Colonic mucosa (tissue), 4 donors: ENCODE measurements at regions not wholly inside any gene's neighbourhood (a gene's known extent, or its start where the extent isn't known, plus 50 kb on each side); places are given as distances from the start of the nearest gene placed in this dataset.

Source experiments
- DNase-seq: peaks from one replicate; pipeline ENCODE4 v3.0.0-alpha.2; 2020
- H3K27ac ChIP-seq: fragments of 200-600 bp; one replicate; pipeline ENCODE4 v1.8.0; 2021
- H3K27me3 ChIP-seq: fragments of 200-600 bp; one replicate; pipeline ENCODE4 v1.8.0; 2021
- H3K36me3 ChIP-seq: fragments of 200-600 bp; one replicate; pipeline ENCODE4 v1.8.0; 2021
- H3K4me1 ChIP-seq: fragments of 200-600 bp; one replicate; pipeline ENCODE4 v1.8.0; 2021; ENCODE audit warnings: mild to moderate bottlenecking
- H3K4me3 ChIP-seq: fragments of 200-600 bp; one replicate; pipeline ENCODE4 v1.8.0; 2021
- H3K9ac ChIP-seq, 2 donors: one replicate each; pipeline ENCODE4 v1.7.0; 2013; ENCODE audit warnings: control low read depth in 2 of 2, low read depth in 2 of 2, low read length in 2 of 2
- H3K9me3 ChIP-seq: fragments of 200-600 bp; one replicate; pipeline ENCODE4 v1.8.0; 2021
- intact Hi-C: fragments of 100-400 bp; cut with DNase I; formaldehyde crosslinking; loops from one replicate; pipeline ENCODE4 v1.14.1; 2022
- TF ChIP-seq, protein P1 (sequence below): fragments of 200-600 bp; IDR thresholded peaks from one replicate; pipeline ENCODE4 v1.8.0; 2022; ENCODE audit warnings: antibody characterized with exemption, mild to moderate bottlenecking
- donor health status: healthy.
- donor health status: DM: no; HTN: no; CAD: no.
- donor health status: DM: no; HTN: no; CAD: no.

DNA sequence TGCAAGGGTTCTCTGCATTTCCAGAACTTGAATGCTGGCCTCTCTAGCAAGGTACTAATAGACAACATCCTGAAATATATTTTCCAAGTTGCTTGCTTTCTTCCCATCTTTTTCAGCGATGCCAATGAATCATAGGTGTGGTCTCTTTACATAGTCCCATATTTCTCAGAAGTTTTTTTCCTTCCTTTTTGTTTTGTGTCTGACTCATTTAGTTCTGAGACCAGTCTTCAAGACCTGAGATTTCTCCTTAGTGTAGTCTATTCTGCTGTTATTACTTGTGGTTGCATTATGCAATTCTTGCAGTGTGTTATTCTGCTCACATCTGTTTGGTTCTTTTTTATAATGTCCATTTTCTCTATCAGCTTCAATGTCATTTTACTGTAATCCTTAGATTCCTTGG, 1265.0 kb upstream of the ALCAM start:
- Histone ChIP-seq H3K36me3 (no peaks in the 10 kb centered on the region), H3K9me3 (no peaks in the 10 kb centered on the region), H3K4me3 (no peak overlapping the region), H3K4me1 (no peaks in the 10 kb centered on the region), H3K27me3 (no peaks in the 10 kb centered on the region), H3K27ac (no peak overlapping the region), H3K9ac (no peak overlapping the region)
- TF ChIP-seq, protein P1, sequence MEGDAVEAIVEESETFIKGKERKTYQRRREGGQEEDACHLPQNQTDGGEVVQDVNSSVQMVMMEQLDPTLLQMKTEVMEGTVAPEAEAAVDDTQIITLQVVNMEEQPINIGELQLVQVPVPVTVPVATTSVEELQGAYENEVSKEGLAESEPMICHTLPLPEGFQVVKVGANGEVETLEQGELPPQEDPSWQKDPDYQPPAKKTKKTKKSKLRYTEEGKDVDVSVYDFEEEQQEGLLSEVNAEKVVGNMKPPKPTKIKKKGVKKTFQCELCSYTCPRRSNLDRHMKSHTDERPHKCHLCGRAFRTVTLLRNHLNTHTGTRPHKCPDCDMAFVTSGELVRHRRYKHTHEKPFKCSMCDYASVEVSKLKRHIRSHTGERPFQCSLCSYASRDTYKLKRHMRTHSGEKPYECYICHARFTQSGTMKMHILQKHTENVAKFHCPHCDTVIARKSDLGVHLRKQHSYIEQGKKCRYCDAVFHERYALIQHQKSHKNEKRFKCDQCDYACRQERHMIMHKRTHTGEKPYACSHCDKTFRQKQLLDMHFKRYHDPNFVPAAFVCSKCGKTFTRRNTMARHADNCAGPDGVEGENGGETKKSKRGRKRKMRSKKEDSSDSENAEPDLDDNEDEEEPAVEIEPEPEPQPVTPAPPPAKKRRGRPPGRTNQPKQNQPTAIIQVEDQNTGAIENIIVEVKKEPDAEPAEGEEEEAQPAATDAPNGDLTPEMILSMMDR = no peak
- no peak for DNase-seq
- intact Hi-C loops = no loop called here

DNA sequence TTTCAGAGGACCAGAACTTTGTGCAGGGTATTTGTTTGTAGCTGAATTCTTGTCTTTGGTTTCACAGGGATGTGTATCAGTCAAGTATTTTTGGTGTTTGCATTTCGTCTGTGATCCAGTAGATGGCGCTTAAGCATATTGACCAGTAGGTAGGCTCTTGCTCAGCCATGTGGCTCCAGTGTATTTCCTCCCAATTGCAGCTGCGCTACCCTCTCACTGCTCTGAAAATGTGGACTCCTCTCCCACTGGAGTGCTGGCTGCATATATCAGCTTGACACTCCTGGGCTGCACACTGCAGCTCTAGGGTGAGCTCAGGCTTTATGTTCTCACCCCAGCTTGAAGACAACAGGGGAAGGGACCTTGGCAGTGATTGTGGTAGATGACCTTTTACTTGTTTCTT, 1264.3 kb upstream of the ALCAM start:
- H3K4me1 ChIP-seq = no peaks in the 10 kb centered on the region
- H3K9ac ChIP-seq = no peak overlapping the region
- H3K9me3 ChIP-seq = no peaks in the 10 kb centered on the region
- DNase-seq = no peak
- H3K4me3 ChIP-seq = no peak overlapping the region
- no peaks in the 10 kb centered on the region for H3K36me3 ChIP-seq
- TF ChIP-seq, protein P1 = peak; percentile 26
- intact Hi-C loops = no loop called here
- no peaks in the 10 kb centered on the region for H3K27me3 ChIP-seq
- no peak overlapping the region for H3K27ac ChIP-seq

- no peak for DNase-seq
- Histone ChIP-seq H3K4me3 (no peak overlapping the region), H3K4me1 (no peaks in the 10 kb centered on the region), H3K9ac (no peak overlapping the region), H3K27me3 (no peaks in the 10 kb centered on the region), H3K27ac (no peak overlapping the region), H3K36me3 (no peaks in the 10 kb centered on the region), H3K9me3 (no peaks in the 10 kb centered on the region)
- intact Hi-C loops = no loop called here
- TF ChIP-seq, protein P1 = no peak
Observed at GRCh38 chr3:104106276-104106675, 1260.4 kb upstream of the ALCAM start.

- Histone ChIP-seq H3K9ac (no peak overlapping the region), H3K27ac (no peak overlapping the region), H3K27me3 (no peaks in the 10 kb centered on the region), H3K36me3 (no peaks in the 10 kb centered on the region), H3K9me3 (no peaks in the 10 kb centered on the region), H3K4me1 (no peaks in the 10 kb centered on the region), H3K4me3 (no peak overlapping the region)
- TF ChIP-seq, protein P1 = no peak
- intact Hi-C loops = no loop called here
- no peak for DNase-seq
Observed at GRCh38 chr3:104108522-104108921, 1258.2 kb upstream of the ALCAM start.

- H3K4me1 ChIP-seq = no peaks in the 10 kb centered on the region
- H3K4me3 ChIP-seq = no peak overlapping the region
- H3K27me3 ChIP-seq = no peaks in the 10 kb centered on the region
- TF ChIP-seq, protein P1 = no peak
- H3K9me3 ChIP-seq = no peaks in the 10 kb centered on the region
- intact Hi-C loops = no loop called here
- H3K36me3 ChIP-seq = no peaks in the 10 kb centered on the region
- no peak overlapping the region for H3K9ac ChIP-seq
- no peak overlapping the region for H3K27ac ChIP-seq
- DNase-seq = no peak
Observed at GRCh38 chr3:104126463-104126862, 1240.2 kb upstream of the ALCAM start.
